ENCODE measurements at regions not wholly inside any gene's neighbourhood (a gene's known extent, or its start where the extent isn't known, plus 50 kb on each side); places are given as distances from the start of the nearest gene placed in this dataset.

GRCh38 chr2:13109516-13109915 lies 392.8 kb downstream of the TRIB2 start:
- no peak for DNase-seq

GRCh38 chr2:13110825-13111224 lies 394.1 kb downstream of the TRIB2 start:
- DNase-seq, result no peak

- DNase-seq, result no peak
These were observed 396.3 kb downstream of the TRIB2 start for GRCh38 chr2:13113002-13113401.

GRCh38 chr2:13114391-13114790 lies 397.7 kb downstream of the TRIB2 start:
- DNase-seq, result no peak

GRCh38 chr2:13115643-13116042 lies 398.9 kb downstream of the TRIB2 start:
- DNase-seq, result no peak

GRCh38 chr2:13121096-13121495 lies 404.4 kb downstream of the TRIB2 start:
- no peak for DNase-seq

- no peak for DNase-seq
These were observed 411.4 kb downstream of the TRIB2 start for GRCh38 chr2:13128139-13128538.

- DNase-seq, result no peak
These were observed 418.6 kb downstream of the TRIB2 start for GRCh38 chr2:13135369-13135768.

GRCh38 chr2:13135856-13136255 lies 419.1 kb downstream of the TRIB2 start:
- no peak for DNase-seq

GRCh38 chr2:13137679-13138078 lies 420.9 kb downstream of the TRIB2 start:
- no peak for DNase-seq

- no peak for DNase-seq
These were observed 424.6 kb downstream of the TRIB2 start for GRCh38 chr2:13141315-13141714.

GRCh38 chr2:13143451-13143850 lies 426.7 kb downstream of the TRIB2 start:
- no peak for DNase-seq

GRCh38 chr2:13156916-13157315 lies 440.2 kb downstream of the TRIB2 start:
- no peak for DNase-seq

- DNase-seq, result no peak
These were observed 441.7 kb downstream of the TRIB2 start for GRCh38 chr2:13158466-13158865.

GRCh38 chr2:13180729-13181128 lies 464.0 kb downstream of the TRIB2 start:
- DNase-seq, result no peak

- no peak for DNase-seq
These were observed 476.3 kb downstream of the TRIB2 start for GRCh38 chr2:13193075-13193474.

GRCh38 chr2:13193900-13194299 lies 477.2 kb downstream of the TRIB2 start:
- DNase-seq, result no peak

GRCh38 chr2:13195270-13195669 lies 478.5 kb downstream of the TRIB2 start:
- DNase-seq, result no peak

GRCh38 chr2:13197248-13197647 lies 480.5 kb downstream of the TRIB2 start:
- no peak for DNase-seq

- DNase-seq, result no peak
These were observed 485.2 kb downstream of the TRIB2 start for GRCh38 chr2:13201924-13202323.

GRCh38 chr2:13212115-13212514 lies 495.4 kb downstream of the TRIB2 start:
- no peak for DNase-seq

- no peak for DNase-seq
These were observed 501.5 kb downstream of the TRIB2 start for GRCh38 chr2:13218205-13218604.

- no peak for DNase-seq
These were observed 510.8 kb downstream of the TRIB2 start for GRCh38 chr2:13227578-13227977.

- no peak for DNase-seq
These were observed 513.5 kb downstream of the TRIB2 start for GRCh38 chr2:13230221-13230620.

GRCh38 chr2:13240061-13240460 lies 523.3 kb downstream of the TRIB2 start:
- no peak for DNase-seq

Measured in stimulated activated CD4-positive, alpha-beta T cell treated with anti-CD3 and anti-CD28 coated beads, Interleukin-4, amount 100 ng/mL, for 24 hours (primary cell).